GM12873 (cell line): ENCODE measurements at regions not wholly inside any gene's neighbourhood (a gene's known extent, or its start where the extent isn't known, plus 50 kb on each side); places are given as distances from the start of the nearest gene placed in this dataset.

ENCODE experiments used
- TF ChIP-seq, protein P1 (sequence below): IDR thresholded peaks from 2 replicates; pipeline ENCODE4 v1.5.1; 2012; ENCODE audit warnings: low read depth, mild to moderate bottlenecking, moderate library complexity, low read length, control low read depth; ENCODE audit not compliant: insufficient read depth; ENCODE audit errors: missing control alignments

DNA sequence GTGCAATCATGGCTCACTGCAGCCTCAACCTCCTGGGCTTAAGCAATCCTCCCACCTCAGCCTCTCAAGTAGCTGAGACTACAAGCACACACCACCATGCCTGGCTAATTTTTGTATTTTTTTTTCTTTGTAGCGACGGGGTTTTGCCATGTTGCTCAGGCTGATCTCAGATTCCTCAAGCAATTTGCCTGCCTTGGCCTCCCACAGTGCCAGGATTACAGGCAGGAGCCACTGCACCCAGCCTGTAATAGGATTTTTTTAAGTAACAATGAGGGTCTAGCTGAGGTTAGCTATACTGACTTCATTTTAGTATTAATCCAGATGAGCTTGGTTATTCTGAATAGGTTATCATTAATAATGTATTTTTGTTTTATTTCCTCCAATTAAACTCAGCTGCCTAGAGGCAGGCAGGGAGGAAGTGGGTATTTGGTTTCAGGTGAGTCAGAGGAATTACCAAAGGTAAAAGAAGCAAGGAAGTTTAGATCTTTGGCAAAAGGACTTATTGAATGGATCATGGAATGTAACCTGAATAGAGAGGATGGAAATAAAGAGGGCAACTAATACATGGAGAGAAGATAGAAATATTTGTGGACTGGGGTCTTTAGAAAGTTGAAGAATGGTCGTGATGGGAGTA is 1023.3 kb upstream of the TENM3 start:
- TF ChIP-seq, protein P1, sequence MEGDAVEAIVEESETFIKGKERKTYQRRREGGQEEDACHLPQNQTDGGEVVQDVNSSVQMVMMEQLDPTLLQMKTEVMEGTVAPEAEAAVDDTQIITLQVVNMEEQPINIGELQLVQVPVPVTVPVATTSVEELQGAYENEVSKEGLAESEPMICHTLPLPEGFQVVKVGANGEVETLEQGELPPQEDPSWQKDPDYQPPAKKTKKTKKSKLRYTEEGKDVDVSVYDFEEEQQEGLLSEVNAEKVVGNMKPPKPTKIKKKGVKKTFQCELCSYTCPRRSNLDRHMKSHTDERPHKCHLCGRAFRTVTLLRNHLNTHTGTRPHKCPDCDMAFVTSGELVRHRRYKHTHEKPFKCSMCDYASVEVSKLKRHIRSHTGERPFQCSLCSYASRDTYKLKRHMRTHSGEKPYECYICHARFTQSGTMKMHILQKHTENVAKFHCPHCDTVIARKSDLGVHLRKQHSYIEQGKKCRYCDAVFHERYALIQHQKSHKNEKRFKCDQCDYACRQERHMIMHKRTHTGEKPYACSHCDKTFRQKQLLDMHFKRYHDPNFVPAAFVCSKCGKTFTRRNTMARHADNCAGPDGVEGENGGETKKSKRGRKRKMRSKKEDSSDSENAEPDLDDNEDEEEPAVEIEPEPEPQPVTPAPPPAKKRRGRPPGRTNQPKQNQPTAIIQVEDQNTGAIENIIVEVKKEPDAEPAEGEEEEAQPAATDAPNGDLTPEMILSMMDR: no peak

DNA sequence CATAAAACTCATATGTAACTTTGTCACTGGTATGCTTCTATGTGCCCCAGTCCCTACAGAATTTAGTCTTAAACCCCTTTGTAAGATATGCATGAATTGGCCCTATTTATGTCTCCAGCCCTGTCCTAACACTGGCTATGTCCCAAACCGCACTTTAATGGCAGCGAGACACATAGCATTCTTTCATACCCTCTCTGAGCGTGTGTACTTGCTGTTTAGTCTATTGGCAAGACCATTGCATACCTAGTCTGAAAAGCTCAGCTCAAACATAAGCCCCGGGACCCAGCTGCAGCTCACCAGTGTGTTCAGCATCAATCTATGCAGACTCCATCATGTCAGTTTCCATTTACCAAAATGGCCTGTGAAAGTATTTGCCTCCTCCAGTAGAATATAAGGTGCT is 1018.4 kb upstream of the TENM3 start:
- TF ChIP-seq, protein P1: no peak

DNA sequence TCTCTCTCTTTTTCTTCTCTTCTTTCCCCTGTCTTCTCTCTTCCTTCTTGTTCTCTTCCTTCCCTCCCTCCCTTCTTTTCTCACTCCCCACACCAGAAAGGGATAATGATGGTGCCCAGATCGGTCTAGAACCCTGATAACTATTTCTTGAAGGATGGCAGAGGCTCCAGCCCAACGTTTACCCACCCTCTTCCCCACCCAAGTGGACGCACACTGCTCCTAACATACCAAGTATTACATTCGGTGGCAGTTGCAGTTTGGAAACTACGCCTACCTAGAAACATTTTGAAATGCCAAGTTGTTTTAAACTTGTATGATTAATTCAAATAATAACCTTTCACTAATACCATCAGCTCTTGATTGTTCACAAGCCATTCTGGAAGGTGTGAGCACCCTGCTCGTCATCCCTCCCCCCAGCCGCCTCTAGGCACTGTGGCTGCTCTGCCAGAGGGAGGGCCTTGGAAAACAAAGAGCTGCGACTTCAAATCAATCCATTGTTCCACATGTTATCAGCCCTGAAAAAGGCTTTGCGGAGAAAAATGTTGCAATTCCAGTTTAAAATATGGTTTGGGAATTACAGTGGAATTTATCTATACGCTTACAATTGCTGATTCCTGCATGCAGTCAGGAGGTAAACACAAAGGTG is 1017.5 kb upstream of the TENM3 start:
- TF ChIP-seq, protein P1: no peak

DNA sequence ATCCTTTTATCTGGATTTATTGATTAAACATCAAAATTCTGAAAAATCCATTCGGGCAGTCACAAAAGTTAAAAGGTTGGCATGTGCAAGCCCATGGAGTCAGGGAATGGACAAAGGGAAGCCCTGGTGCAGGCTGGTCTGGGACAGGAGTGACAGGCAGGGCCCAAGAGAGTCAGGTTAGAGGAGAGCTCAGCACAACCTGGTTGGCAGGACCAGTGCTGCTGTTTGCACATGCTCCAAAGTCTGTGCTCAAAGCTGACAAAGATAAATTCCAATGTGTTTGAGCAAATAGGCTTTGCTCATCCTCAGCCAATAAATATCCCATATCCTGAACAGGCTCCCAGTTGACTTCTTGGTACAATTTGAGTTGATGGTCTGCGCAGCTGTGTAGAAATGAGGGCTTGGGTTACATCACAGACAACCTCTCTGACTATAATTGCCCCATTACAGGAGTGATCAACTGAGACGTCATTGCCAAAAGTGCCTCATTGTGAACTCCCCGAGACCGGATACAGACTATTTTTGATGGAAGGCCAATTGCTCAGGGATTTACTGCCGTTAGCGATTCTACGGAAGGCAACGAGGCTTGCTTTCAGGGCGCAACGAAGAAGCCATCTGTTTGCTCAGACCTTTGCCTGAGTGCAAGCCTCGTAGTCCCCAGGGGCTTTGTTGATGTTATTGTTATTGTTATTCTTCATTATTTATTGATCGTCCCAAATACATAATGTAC is 1008.1 kb upstream of the TENM3 start:
- TF ChIP-seq, protein P1: no peak

DNA sequence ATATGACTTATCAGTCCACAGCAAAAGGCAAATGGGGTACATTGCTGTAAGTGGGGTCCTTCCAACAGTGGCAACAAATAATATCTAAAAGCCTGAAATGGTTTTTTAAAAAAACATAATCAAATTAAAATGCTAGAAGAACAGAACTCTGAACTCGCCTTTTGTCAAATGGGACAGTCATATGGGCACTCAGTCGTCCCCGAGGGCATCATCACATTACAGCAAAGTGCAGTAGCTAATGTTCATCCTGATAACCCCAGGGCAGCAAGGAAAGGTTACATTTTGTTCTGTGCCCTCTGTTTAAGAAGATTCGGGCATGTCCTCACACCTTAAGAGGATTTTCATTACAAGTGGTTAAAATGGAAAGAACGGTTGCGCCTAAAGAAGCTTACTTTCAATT is 997.9 kb upstream of the TENM3 start:
- TF ChIP-seq, protein P1: no peak

DNA sequence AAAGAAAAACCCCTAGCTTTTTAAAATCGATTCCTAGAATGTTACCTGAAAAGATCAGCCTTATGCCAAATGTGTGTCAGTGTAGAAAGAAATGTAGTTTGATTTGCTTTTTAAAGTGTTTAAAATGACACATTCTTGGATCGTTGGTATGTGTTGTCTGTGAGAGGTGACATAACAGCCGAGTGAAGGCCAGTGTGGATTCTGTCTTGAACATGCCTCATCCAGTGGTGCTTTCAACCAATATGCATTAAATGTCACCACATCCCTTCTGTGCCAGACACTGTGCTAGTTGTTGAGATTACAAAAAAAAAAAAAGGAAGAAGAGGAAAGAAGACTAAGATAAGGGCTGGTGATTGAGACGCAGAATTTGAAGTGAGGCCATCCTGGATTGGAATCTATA is 994.2 kb upstream of the TENM3 start:
- TF ChIP-seq, protein P1: no peak

DNA sequence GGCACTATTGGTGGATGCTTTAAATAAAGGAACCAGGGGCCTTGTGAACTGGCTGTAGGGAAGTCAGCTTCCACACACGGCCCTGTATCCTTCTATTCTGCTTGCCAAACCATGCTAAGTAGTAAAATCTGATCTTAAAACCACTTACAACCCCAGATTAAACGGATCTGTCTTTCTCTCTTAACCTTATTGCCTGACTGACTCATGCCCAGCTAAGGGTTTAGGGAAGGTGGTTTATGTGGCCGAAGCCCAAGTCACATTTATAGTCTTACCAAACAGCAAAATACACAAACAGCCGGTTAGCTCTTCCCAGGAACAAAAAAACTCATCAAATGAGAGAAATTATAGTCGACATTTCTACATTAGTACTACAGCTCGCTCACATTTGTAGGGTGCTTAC is 988.4 kb upstream of the TENM3 start:
- TF ChIP-seq, protein P1: no peak
